HG03378 (cell line): ENCODE measurements at regions not wholly inside any gene's neighbourhood (a gene's known extent, or its start where the extent isn't known, plus 50 kb on each side); places are given as distances from the start of the nearest gene placed in this dataset.
A peak's percentile ranks its signal among the peaks of the same experiment; 100 is the strongest.

ENCODE experiments used
- ATAC-seq: cut with Tn5 transposase; IDR thresholded peaks from one replicate; pipeline ENCODE4 v1.9.1; 2021; ENCODE audit warnings: mild to moderate bottlenecking, moderate library complexity; ENCODE audit not compliant: unreplicated experiment

- no peak for ATAC-seq
These were observed 270.4 kb upstream of the MDFIC2 start for GRCh38 chr3:70582803-70583202.

GRCh38 chr3:70580021-70580420 is 267.6 kb upstream of the MDFIC2 start:
- no peak for ATAC-seq

- no peak for ATAC-seq
These were observed 259.3 kb upstream of the MDFIC2 start for GRCh38 chr3:70571696-70572095.

DNA sequence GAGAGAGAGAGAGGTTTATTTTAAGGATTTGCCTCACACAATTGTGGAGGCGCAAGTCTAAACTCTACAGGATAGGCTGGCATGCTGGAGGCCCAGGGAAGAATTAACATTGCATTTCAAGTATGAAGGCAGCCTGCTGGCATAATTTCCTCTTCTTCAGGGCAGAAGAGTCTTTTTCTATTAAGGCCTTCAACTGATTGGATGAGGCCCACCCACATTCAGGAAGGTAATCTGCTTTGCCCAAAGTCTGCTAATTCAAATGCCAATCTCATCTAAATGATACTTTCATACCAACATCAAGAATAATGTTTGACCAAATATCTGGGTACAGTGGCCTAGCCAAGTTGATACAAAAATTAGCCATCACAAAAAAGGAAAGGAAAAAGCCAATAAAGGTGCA is 258.1 kb upstream of the MDFIC2 start:
- ATAC-seq, result no peak

GRCh38 chr3:70568626-70569025 is 256.2 kb upstream of the MDFIC2 start:
- ATAC-seq, result no peak

GRCh38 chr3:70565861-70566260 is 253.4 kb upstream of the MDFIC2 start:
- ATAC-seq, result no peak

- no peak for ATAC-seq
These were observed 252.1 kb upstream of the MDFIC2 start for GRCh38 chr3:70564552-70564951.

- ATAC-seq, result no peak
These were observed 249.4 kb upstream of the MDFIC2 start for GRCh38 chr3:70561796-70562195.

DNA sequence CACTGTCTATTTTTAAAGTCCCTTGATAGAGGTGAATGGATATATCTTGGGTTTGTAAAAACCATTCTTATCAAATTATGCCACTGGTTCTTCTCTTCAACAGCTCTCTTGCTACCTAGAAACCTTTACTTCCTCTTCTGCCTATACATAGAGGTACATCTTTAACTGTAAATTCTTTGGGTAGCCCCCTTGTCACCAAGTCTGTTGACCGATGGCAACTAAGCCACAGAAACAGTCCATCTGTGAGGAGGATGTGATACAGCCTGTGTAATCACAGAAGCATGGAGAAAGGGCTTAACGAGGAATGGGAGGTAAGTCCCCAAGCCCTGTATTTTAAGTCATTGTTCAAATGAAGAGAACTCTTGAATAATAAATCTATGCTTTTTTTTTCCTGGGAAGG is 246.5 kb upstream of the MDFIC2 start:
- no peak for ATAC-seq

DNA sequence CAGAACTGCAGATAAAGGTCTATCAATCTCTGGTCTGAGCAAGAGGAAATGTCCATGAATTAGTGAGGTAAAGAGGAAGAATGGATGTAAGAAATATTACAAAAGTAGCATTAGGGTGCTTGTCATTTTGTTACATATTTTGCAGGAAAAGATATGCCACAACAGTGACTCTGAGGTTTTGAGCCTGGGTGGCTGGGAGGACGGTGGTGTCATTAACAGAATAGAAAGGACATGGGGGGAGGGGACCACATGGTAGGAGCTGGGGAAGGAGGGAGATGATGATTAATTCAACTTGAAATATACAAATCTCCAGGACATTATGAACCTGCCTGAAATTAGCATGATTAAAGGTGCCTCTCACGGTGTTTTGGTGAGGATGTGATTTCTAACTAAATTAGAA is 245.5 kb upstream of the MDFIC2 start:
- no peak for ATAC-seq

GRCh38 chr3:70556056-70556455 is 243.6 kb upstream of the MDFIC2 start:
- ATAC-seq, result no peak

DNA sequence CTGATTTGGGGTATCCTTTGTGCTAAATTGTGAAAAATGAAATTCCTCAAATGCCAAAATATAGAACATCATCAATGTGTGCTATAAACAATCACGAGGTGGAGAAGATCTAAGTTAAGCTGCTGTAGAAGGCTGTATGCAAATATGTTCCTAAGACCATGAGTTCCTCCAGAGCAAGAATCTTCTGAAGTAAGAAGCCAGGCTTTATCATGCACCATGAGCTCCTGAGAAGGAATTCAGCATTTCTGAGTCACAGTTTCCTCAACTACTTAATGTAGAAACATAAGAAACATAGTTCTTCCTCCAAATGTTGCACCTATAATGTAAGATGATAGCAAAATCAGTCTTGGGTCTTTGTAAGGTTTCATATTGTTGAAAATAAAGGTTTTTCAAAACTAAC is 241.7 kb upstream of the MDFIC2 start:
- ATAC-seq, result no peak

- peak; percentile 87 for ATAC-seq
These were observed 238.4 kb upstream of the MDFIC2 start for GRCh38 chr3:70550723-70551319.

- ATAC-seq, result no peak
These were observed 234.2 kb upstream of the MDFIC2 start for GRCh38 chr3:70546679-70547078.

DNA sequence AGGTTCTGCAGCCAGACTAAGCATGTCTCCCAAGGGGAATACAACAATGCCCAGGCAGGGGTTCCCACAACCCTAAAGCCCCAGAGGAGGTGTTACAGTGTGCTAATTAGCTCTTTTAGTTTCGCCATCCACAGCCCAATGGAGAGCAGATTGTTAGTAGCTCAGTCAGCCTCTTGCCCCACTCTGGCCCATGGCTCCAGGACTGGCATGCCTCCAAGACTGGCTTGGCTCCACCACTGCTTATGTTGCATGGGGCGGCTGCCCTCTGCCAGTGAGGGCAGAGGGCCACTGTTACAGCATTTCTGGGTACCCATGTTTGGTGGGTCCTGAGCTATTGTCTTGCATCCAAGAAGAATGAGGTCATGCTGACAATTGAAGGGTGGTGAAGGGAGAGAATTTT is 231.1 kb upstream of the MDFIC2 start:
- no peak for ATAC-seq

DNA sequence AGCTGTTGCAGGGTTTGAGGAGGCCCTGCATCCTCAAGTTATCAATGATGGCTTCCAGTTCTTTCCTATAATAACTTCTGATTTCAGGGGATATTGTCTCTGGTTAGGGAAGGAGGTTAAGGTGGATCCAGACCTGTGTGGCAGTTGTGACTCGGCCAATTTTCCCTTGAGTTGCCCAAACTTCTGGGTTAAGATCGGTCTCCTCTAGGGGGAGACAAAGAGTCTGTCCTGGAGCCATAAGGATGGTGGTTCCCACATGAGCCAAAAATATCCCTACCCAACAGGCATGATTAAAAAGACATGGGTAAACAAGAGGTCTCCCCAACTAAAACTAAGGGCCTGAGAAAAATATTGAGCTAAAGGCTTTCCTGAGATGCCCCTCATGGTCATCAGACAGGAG is 227.5 kb upstream of the MDFIC2 start:
- no peak for ATAC-seq

DNA sequence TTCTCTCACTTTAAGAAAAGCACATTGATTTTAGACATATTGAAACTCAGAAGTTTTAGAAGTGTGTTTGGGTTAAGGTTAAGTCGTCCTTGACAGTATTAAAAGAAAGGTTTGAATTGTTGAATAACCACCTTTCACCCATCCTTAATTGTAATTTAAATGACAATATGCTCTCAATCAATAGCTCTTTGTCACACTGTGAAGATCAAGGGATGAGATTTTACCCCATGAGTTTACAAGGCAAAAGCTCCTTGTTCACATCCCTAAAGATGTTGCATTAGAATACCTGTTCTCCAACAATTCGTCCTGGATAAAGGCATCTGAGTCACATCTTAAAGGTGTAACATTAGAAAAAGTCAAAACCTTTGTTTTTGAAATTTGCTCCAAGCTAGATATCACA is 220.4 kb upstream of the MDFIC2 start:
- no peak for ATAC-seq

- no peak for ATAC-seq
These were observed 219.5 kb upstream of the MDFIC2 start for GRCh38 chr3:70531838-70532489.

DNA sequence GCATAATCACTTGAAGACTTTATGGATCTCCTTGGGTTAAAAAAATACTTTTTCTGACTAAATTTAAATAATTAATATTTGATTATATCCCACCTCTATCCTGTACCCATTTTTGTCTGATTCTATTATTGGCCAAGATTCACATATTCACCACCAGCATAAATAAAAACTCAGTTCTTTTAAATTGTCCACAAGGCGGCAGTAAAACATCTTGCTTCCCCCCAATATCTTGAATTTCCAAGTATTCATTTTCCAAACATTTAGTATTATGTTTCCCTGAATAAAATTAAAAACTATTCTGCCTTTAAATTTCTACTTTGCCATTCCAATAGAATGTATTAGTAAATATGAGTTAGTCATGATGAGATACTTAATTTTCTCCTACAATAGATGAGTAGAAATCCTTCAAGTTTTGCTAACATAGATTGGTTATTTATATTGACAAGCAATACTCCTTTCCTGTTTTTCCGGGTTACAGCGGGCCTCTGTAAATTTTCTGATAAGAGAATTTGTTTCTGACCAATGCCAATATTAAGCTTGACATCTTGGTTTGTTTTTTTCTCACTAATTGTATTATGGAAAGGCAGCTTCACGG is 218.7 kb upstream of the MDFIC2 start:
- no peak for ATAC-seq

DNA sequence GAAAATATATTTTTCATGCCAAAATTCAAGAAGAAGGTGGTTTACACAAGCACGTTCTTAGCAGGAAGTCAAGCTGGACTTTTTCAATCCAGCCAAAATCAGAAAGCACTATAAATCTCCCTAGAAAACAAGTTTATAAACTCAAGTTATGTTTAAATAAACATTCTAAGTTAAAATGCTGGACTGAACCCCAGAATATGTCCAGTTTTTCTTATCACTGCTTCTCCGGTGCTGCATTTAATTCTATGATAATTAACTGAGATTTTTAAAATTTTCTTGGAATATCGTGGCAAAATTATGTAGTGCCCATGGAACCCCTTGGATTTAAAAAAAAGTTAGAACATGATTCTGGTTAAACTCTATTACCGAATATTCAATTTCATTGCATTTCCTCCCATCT is 218.2 kb upstream of the MDFIC2 start:
- ATAC-seq, result no peak

DNA sequence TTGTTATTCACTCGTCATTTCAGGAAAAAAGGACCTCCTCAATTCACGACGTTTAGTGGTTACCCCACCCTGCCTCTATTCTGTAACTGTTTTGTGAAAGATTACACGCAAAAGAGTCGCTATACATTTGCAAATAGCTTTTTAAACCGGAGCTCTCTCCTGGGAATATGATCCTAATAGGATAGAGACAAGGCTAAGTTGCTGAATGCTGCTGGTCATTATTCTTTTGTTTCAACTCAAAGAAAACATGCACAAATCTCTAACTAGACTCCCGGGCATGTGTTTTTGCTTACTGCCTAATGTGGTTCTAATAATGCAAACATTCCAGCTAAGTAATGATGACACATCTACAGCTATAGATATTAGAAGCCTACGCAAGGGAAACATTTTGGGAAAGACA is 214.6 kb upstream of the MDFIC2 start:
- no peak for ATAC-seq

- no peak for ATAC-seq
These were observed 207.6 kb upstream of the MDFIC2 start for GRCh38 chr3:70519913-70520659.
